NCI-H1092 treated with DMSO at 0.1 percent for 48 hours (cell line): ENCODE measurements at regions not wholly inside any gene's neighbourhood (a gene's known extent, or its start where the extent isn't known, plus 50 kb on each side); places are given as distances from the start of the nearest gene placed in this dataset.
A peak's percentile ranks its signal among the peaks of the same experiment; 100 is the strongest.

Experiments
- DNase-seq: peaks from one replicate; lab custom pipeline; 2025; lab: John Stamatoyannopoulos, UW

DNA sequence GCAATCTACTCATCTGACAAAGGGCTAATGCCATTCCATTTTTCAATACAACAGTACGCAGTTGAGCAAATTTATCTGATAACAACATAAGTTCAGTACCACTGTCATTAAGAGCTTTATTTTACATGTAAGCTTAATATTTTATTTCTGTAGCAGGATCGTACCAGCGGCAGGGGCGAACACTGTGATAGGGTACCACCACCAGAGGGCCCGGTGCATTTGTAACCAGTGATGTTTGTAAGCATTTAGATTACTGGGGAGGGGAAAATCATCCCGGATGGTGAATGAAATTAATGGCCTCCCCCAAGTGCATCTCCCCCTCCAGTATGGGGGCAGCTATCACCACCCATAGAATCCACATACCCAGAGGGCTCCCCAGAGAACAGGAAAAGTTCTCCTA lies 179.0 kb downstream of the ADGRA3 start:
- DNase-seq = no peak

- no peak for DNase-seq
Observed at GRCh38 chr4:22334155-22334554, 181.7 kb downstream of the ADGRA3 start.

DNA sequence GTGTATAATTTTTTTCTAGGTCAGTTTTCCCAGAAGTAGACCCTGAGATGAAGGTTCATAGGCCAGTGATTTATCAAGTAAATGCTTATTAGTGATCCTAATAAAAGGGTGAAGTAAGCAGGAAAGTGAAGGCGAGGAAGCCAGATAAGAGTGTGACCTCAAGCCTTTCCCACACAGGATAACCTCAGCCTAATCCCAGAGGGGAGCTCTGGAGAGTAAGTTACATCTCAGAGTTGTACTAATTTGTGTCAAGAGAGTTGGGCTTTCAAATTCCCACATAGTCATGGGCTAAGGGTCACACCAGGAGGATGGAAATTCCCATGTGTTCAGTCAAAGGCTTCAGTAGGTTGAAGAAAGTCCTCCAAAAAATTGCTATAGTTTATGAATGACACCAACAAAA lies 191.4 kb downstream of the ADGRA3 start:
- no peak for DNase-seq

DNA sequence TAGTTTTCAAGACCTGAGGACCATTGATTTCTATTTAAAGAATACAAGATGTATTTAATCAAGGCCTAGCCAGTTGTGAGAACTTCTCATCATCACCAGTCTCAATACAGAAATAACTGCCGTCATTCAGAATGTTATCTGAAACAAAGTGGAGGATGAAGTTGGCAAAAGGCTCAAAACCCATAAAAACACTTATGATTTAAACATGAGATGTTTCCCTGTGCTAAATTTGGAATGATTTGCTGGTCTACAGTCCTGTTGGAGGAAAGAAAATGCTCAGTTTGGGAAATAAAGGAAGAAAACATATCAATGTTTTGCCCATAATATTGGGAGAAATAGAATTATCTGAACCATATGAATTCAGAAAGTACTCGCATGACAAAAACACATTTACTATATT lies 192.2 kb downstream of the ADGRA3 start:
- DNase-seq = no peak

DNA sequence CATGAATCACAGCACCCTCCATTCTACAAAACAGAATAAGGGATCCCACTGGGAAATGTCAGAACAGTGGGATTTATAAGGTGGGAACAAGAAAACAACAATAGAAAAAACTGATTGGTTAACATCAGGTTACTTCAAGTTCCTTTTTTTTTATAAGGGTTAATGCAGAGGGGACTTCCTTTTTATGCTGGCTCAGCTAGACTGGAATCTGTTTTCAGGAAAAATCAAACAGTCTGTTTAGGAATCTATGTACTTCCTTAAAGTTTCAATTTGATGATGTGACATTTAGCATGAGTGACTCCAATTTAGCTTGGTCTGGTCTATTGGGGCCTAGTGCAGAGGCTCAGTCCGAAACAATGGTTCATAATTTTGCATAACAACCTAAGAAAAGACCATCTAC lies 192.9 kb downstream of the ADGRA3 start:
- no peak for DNase-seq

GRCh38 chr4:22315628-22316027 lies 200.2 kb downstream of the ADGRA3 start:
- DNase-seq = no peak

GRCh38 chr4:22313976-22314375 lies 201.9 kb downstream of the ADGRA3 start:
- DNase-seq = no peak

DNA sequence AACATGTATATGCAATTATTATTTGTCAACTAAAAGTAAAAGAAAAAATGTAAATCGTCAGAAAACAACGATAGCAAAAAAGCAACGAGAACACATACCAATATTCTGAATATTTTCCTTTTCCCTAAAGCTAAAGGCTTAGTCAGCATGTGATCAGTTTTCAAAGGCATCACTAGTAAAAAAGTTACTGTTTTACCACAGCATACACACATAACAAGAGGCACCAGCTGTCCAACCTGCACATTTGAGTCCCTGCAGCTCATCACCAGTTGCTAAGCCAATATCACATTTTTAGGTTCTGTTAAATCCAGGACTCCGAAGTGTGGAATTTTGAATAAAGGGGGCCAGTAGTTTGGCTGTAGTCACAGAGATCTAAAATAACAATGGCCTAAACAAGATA lies 203.8 kb downstream of the ADGRA3 start:
- no peak for DNase-seq

DNA sequence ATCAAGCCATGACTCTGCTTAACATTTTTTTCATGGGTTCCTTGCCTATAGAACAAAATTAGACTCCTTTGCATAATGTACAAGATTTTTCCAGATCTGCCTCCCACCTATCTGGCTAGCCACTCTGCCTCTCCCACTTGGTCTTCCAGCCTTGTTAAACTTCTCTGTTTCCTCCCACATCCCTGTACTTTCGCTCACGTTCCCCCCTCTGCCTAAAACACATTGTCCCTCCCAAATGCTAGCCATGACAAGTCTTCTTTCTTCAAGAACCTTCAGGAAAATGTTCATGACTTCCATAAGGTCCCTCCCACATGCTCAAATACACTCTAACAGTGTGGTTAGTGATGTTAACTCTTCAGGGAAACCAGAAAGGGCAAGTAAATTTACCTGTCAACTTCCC lies 214.6 kb downstream of the ADGRA3 start:
- DNase-seq = no peak

GRCh38 chr4:22299678-22300077 lies 216.2 kb downstream of the ADGRA3 start:
- no peak for DNase-seq

GRCh38 chr4:22287631-22288030 lies 228.2 kb downstream of the ADGRA3 start:
- no peak for DNase-seq

- DNase-seq = no peak
Observed at GRCh38 chr4:22268350-22269025, 247.4 kb downstream of the ADGRA3 start.

- DNase-seq = no peak
Observed at GRCh38 chr4:22264261-22264660, 251.6 kb downstream of the ADGRA3 start.

GRCh38 chr4:22253431-22253830 lies 262.4 kb downstream of the ADGRA3 start:
- DNase-seq = no peak

- DNase-seq = no peak
Observed at GRCh38 chr4:22246847-22247246, 269.0 kb downstream of the ADGRA3 start.

- DNase-seq = no peak
Observed at GRCh38 chr4:22245294-22245693, 270.6 kb downstream of the ADGRA3 start.

GRCh38 chr4:22241415-22241814 lies 274.5 kb downstream of the ADGRA3 start:
- no peak for DNase-seq

- no peak for DNase-seq
Observed at GRCh38 chr4:22240814-22241213, 275.1 kb downstream of the ADGRA3 start.

DNA sequence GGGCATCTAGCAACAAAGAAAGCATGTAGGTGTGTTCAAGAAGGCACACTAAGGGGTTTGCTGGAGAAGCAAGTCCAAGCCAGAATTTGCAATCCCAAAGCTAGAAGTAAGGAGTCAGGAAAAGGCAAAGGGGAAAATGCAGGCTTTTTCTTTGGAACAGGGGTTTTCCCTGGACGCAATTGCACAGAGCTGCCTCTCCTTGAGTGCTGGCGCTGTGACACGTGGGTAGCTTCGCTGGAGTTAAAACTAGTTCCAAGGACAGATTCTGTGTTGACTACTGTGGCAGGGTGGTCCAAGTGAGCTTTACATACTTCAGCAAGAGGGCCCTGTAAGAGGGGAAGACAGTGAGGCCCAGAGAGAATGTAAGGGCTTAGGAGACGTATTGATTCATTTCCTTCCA lies 277.1 kb downstream of the ADGRA3 start:
- DNase-seq = peak; percentile 46

GRCh38 chr4:22237846-22238494 lies 277.9 kb downstream of the ADGRA3 start:
- peak; percentile 69 for DNase-seq

- DNase-seq = peak; percentile 48
Observed at GRCh38 chr4:22237155-22237751, 278.6 kb downstream of the ADGRA3 start.

DNA sequence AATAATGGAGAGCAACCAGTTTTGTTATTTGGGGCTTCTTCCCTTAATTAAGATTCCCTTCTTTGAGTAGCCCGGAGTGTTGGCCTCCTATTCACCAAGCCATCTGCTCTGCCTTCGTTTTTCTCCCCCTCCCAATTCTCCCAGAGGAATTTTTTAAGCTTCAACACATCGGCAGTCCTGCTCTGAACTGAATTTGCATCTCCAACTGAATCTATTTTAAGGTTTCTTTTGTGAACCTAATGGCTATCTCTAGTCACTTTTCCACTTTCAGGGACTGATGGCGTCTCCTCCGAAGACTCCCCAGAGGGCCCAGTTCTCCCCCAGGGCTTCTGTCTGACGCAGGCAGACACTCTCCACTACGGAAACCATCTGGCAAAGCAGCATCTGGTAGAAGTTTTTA lies 280.2 kb downstream of the ADGRA3 start:
- DNase-seq = no peak

GRCh38 chr4:22233230-22233629 lies 282.6 kb downstream of the ADGRA3 start:
- no peak for DNase-seq

DNA sequence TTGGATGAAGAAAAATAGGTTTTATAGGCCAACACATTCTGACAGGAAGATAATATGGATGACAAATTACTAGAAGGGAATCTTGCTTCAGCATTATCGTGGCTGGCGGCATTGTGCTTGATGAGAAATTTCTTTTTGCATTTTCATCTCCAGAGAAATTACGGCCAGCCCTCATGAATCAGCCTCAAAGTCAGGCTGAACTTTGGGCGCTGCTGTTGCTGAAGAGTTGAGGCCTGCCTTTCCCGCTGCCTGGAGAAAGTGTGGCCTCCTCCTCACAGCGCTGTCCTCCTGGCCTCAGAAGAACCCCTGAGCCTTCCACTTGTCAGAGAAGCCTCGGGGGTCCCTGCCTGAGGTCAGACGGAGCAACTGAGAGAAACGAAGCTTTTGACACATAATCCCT lies 272.4 kb upstream of the KCNIP4 start:
- no peak for DNase-seq
